ENCODE measurements at regions not wholly inside any gene's neighbourhood (a gene's known extent, or its start where the extent isn't known, plus 50 kb on each side); places are given as distances from the start of the nearest gene placed in this dataset.

- TF ChIP-seq, protein P1, sequence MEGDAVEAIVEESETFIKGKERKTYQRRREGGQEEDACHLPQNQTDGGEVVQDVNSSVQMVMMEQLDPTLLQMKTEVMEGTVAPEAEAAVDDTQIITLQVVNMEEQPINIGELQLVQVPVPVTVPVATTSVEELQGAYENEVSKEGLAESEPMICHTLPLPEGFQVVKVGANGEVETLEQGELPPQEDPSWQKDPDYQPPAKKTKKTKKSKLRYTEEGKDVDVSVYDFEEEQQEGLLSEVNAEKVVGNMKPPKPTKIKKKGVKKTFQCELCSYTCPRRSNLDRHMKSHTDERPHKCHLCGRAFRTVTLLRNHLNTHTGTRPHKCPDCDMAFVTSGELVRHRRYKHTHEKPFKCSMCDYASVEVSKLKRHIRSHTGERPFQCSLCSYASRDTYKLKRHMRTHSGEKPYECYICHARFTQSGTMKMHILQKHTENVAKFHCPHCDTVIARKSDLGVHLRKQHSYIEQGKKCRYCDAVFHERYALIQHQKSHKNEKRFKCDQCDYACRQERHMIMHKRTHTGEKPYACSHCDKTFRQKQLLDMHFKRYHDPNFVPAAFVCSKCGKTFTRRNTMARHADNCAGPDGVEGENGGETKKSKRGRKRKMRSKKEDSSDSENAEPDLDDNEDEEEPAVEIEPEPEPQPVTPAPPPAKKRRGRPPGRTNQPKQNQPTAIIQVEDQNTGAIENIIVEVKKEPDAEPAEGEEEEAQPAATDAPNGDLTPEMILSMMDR (conservative IDR thresholded peaks at IDR 0.05; ENCODE audit: low read depth in 2 of 2), result no peak
- no peak for TF ChIP-seq EZH2 (IDR thresholded peaks at IDR 0.05; ENCODE audit: low read depth, unreplicated experiment)
- no peak for TF ChIP-seq POLR2AphosphoS5 (IDR thresholded peaks at IDR 0.05; ENCODE audit: low read depth)
- TF ChIP-seq EZH2phosphoT487 (IDR thresholded peaks at IDR 0.05; ENCODE audit: unreplicated experiment), result no peak
- no peak for TF ChIP-seq CREB1 (CRISPR knock-in tag; IDR thresholded peaks at IDR 0.05; ENCODE audit: low read depth)
- TF ChIP-seq, protein P2, sequence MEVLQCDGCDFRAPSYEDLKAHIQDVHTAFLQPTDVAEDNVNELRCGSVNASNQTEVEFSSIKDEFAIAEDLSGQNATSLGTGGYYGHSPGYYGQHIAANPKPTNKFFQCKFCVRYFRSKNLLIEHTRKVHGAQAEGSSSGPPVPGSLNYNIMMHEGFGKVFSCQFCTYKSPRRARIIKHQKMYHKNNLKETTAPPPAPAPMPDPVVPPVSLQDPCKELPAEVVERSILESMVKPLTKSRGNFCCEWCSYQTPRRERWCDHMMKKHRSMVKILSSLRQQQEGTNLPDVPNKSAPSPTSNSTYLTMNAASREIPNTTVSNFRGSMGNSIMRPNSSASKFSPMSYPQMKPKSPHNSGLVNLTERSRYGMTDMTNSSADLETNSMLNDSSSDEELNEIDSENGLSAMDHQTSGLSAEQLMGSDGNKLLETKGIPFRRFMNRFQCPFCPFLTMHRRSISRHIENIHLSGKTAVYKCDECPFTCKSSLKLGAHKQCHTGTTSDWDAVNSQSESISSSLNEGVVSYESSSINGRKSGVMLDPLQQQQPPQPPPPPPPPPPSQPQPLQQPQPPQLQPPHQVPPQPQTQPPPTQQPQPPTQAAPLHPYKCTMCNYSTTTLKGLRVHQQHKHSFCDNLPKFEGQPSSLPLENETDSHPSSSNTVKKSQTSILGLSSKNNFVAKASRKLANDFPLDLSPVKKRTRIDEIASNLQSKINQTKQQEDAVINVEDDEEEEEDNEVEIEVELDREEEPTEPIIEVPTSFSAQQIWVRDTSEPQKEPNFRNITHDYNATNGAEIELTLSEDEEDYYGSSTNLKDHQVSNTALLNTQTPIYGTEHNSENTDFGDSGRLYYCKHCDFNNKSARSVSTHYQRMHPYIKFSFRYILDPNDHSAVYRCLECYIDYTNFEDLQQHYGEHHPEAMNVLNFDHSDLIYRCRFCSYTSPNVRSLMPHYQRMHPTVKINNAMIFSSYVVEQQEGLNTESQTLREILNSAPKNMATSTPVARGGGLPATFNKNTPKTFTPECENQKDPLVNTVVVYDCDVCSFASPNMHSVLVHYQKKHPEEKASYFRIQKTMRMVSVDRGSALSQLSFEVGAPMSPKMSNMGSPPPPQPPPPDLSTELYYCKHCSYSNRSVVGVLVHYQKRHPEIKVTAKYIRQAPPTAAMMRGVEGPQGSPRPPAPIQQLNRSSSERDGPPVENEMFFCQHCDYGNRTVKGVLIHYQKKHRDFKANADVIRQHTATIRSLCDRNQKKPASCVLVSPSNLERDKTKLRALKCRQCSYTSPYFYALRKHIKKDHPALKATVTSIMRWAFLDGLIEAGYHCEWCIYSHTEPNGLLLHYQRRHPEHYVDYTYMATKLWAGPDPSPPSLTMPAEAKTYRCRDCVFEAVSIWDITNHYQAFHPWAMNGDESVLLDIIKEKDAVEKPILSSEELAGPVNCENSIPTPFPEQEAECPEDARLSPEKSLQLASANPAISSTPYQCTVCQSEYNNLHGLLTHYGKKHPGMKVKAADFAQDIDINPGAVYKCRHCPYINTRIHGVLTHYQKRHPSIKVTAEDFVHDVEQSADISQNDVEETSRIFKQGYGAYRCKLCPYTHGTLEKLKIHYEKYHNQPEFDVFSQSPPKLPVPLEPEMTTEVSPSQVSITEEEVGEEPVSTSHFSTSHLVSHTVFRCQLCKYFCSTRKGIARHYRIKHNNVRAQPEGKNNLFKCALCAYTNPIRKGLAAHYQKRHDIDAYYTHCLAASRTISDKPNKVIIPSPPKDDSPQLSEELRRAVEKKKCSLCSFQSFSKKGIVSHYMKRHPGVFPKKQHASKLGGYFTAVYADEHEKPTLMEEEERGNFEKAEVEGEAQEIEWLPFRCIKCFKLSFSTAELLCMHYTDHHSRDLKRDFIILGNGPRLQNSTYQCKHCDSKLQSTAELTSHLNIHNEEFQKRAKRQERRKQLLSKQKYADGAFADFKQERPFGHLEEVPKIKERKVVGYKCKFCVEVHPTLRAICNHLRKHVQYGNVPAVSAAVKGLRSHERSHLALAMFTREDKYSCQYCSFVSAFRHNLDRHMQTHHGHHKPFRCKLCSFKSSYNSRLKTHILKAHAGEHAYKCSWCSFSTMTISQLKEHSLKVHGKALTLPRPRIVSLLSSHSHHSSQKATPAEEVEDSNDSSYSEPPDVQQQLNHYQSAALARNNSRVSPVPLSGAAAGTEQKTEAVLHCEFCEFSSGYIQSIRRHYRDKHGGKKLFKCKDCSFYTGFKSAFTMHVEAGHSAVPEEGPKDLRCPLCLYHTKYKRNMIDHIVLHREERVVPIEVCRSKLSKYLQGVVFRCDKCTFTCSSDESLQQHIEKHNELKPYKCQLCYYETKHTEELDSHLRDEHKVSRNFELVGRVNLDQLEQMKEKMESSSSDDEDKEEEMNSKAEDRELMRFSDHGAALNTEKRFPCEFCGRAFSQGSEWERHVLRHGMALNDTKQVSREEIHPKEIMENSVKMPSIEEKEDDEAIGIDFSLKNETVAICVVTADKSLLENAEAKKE (CRISPR knock-in tag; IDR thresholded peaks at IDR 0.05), result no peak
These were observed 280.6 kb upstream of the TFPI start for GRCh38 chr2:187834787-187835186.
